ENCODE measurements at regions not wholly inside any gene's neighbourhood (a gene's known extent, or its start where the extent isn't known, plus 50 kb on each side); places are given as distances from the start of the nearest gene placed in this dataset.

GRCh38 chr6:105978974-105979373 is 107.2 kb upstream of the PRDM1 start:
- H3K9ac ChIP-seq (ENCODE audit: low read depth, low read length): no peak overlapping the region
- H3K27me3 ChIP-seq (ENCODE audit: control insufficient read depth, insufficient read depth, low read length): peaks cover 52% of the 10 kb centered on the region
- H3K9me3 ChIP-seq (ENCODE audit: control insufficient read depth, insufficient read depth, low read length): no peaks in the 10 kb centered on the region

GRCh38 chr6:105977934-105978504 is 108.1 kb upstream of the PRDM1 start:
- H3K27me3 ChIP-seq (ENCODE audit: control insufficient read depth, insufficient read depth, low read length): peaks cover 43% of the 10 kb centered on the region
- H3K9me3 ChIP-seq (ENCODE audit: control insufficient read depth, insufficient read depth, low read length): no peaks in the 10 kb centered on the region
- H3K36me3 ChIP-seq (ENCODE audit: control insufficient read depth, insufficient read depth, low read length): no peaks in the 10 kb centered on the region
- no peak overlapping the region for H3K4me3 ChIP-seq (ENCODE audit: low read depth, low read length)
- no peak overlapping the region for H3K9ac ChIP-seq (ENCODE audit: low read depth, low read length)
- H3K4me1 ChIP-seq (ENCODE audit: control insufficient read depth, insufficient read depth, low read length): no peaks in the 10 kb centered on the region

More at GRCh38 chr6:105978974-105979373, 107.2 kb upstream of the PRDM1 start:
- Histone ChIP-seq H3K36me3 (ENCODE audit: control insufficient read depth, insufficient read depth, low read length) (no peaks in the 10 kb centered on the region), H3K4me1 (ENCODE audit: control insufficient read depth, insufficient read depth, low read length) (no peaks in the 10 kb centered on the region), H3K4me3 (ENCODE audit: low read depth, low read length) (no peak overlapping the region)

- H3K36me3 ChIP-seq (ENCODE audit: control insufficient read depth, insufficient read depth, low read length): no peaks in the 10 kb centered on the region
- H3K9me3 ChIP-seq (ENCODE audit: control insufficient read depth, insufficient read depth, low read length): no peaks in the 10 kb centered on the region
- no peak overlapping the region for H3K4me3 ChIP-seq (ENCODE audit: low read depth, low read length)
- no peak overlapping the region for H3K9ac ChIP-seq (ENCODE audit: low read depth, low read length)
- H3K4me1 ChIP-seq (ENCODE audit: control insufficient read depth, insufficient read depth, low read length): no peaks in the 10 kb centered on the region
- H3K27me3 ChIP-seq (ENCODE audit: control insufficient read depth, insufficient read depth, low read length): peaks cover 15% of the 10 kb centered on the region
Measured at GRCh38 chr6:105974986-105975385, 111.2 kb upstream of the PRDM1 start.

- H3K9ac ChIP-seq (ENCODE audit: low read depth, low read length): no peak overlapping the region
- no peaks in the 10 kb centered on the region for H3K4me1 ChIP-seq (ENCODE audit: control insufficient read depth, insufficient read depth, low read length)
- H3K9me3 ChIP-seq (ENCODE audit: control insufficient read depth, insufficient read depth, low read length): no peaks in the 10 kb centered on the region
- no peaks in the 10 kb centered on the region for H3K27me3 ChIP-seq (ENCODE audit: control insufficient read depth, insufficient read depth, low read length)
- H3K4me3 ChIP-seq (ENCODE audit: low read depth, low read length): no peak overlapping the region
- no peaks in the 10 kb centered on the region for H3K36me3 ChIP-seq (ENCODE audit: control insufficient read depth, insufficient read depth, low read length)
Measured at GRCh38 chr6:105972440-105972839, 113.7 kb upstream of the PRDM1 start.

- Histone ChIP-seq H3K9me3 (ENCODE audit: control insufficient read depth, insufficient read depth, low read length) (no peaks in the 10 kb centered on the region), H3K4me1 (ENCODE audit: control insufficient read depth, insufficient read depth, low read length) (no peaks in the 10 kb centered on the region), H3K4me3 (ENCODE audit: low read depth, low read length) (no peak overlapping the region), H3K9ac (ENCODE audit: low read depth, low read length) (no peak overlapping the region), H3K36me3 (ENCODE audit: control insufficient read depth, insufficient read depth, low read length) (no peaks in the 10 kb centered on the region), H3K27me3 (ENCODE audit: control insufficient read depth, insufficient read depth, low read length) (no peaks in the 10 kb centered on the region)
Measured at GRCh38 chr6:105968603-105969333, 117.4 kb upstream of the PRDM1 start.

- no peaks in the 10 kb centered on the region for H3K36me3 ChIP-seq (ENCODE audit: control insufficient read depth, insufficient read depth, low read length)
- H3K9ac ChIP-seq (ENCODE audit: low read depth, low read length): no peak overlapping the region
Measured at GRCh38 chr6:105967917-105968602, 118.1 kb upstream of the PRDM1 start.

GRCh38 chr6:105966481-105966880 is 119.7 kb upstream of the PRDM1 start:
- H3K4me1 ChIP-seq (ENCODE audit: control insufficient read depth, insufficient read depth, low read length): no peaks in the 10 kb centered on the region
- no peak overlapping the region for H3K9ac ChIP-seq (ENCODE audit: low read depth, low read length)
- no peak overlapping the region for H3K4me3 ChIP-seq (ENCODE audit: low read depth, low read length)
- H3K9me3 ChIP-seq (ENCODE audit: control insufficient read depth, insufficient read depth, low read length): no peaks in the 10 kb centered on the region
- H3K36me3 ChIP-seq (ENCODE audit: control insufficient read depth, insufficient read depth, low read length): no peaks in the 10 kb centered on the region
- H3K27me3 ChIP-seq (ENCODE audit: control insufficient read depth, insufficient read depth, low read length): no peaks in the 10 kb centered on the region

More at GRCh38 chr6:105967917-105968602, 118.1 kb upstream of the PRDM1 start:
- Histone ChIP-seq H3K27me3 (ENCODE audit: control insufficient read depth, insufficient read depth, low read length) (no peaks in the 10 kb centered on the region), H3K4me1 (ENCODE audit: control insufficient read depth, insufficient read depth, low read length) (no peaks in the 10 kb centered on the region), H3K9me3 (ENCODE audit: control insufficient read depth, insufficient read depth, low read length) (no peaks in the 10 kb centered on the region), H3K4me3 (ENCODE audit: low read depth, low read length) (no peak overlapping the region)

GRCh38 chr6:105964979-105965760 is 121.0 kb upstream of the PRDM1 start:
- no peaks in the 10 kb centered on the region for H3K9me3 ChIP-seq (ENCODE audit: control insufficient read depth, insufficient read depth, low read length)
- no peaks in the 10 kb centered on the region for H3K27me3 ChIP-seq (ENCODE audit: control insufficient read depth, insufficient read depth, low read length)
- H3K4me3 ChIP-seq (ENCODE audit: low read depth, low read length): no peak overlapping the region
- no peak overlapping the region for H3K9ac ChIP-seq (ENCODE audit: low read depth, low read length)
- no peaks in the 10 kb centered on the region for H3K4me1 ChIP-seq (ENCODE audit: control insufficient read depth, insufficient read depth, low read length)
- H3K36me3 ChIP-seq (ENCODE audit: control insufficient read depth, insufficient read depth, low read length): no peaks in the 10 kb centered on the region

- H3K9ac ChIP-seq (ENCODE audit: low read depth, low read length): no peak overlapping the region
- H3K4me3 ChIP-seq (ENCODE audit: low read depth, low read length): no peak overlapping the region
Measured at GRCh38 chr6:105954148-105954547, 132.0 kb upstream of the PRDM1 start.

GRCh38 chr6:105952772-105953690 is 133.1 kb upstream of the PRDM1 start:
- Histone ChIP-seq H3K4me3 (ENCODE audit: low read depth, low read length) (no peak overlapping the region), H3K27me3 (ENCODE audit: control insufficient read depth, insufficient read depth, low read length) (no peaks in the 10 kb centered on the region), H3K4me1 (ENCODE audit: control insufficient read depth, insufficient read depth, low read length) (no peaks in the 10 kb centered on the region), H3K36me3 (ENCODE audit: control insufficient read depth, insufficient read depth, low read length) (no peaks in the 10 kb centered on the region), H3K9ac (ENCODE audit: low read depth, low read length) (no peak overlapping the region), H3K9me3 (ENCODE audit: control insufficient read depth, insufficient read depth, low read length) (no peaks in the 10 kb centered on the region)

More at GRCh38 chr6:105954148-105954547, 132.0 kb upstream of the PRDM1 start:
- Histone ChIP-seq H3K9me3 (ENCODE audit: control insufficient read depth, insufficient read depth, low read length) (no peaks in the 10 kb centered on the region), H3K4me1 (ENCODE audit: control insufficient read depth, insufficient read depth, low read length) (no peaks in the 10 kb centered on the region), H3K36me3 (ENCODE audit: control insufficient read depth, insufficient read depth, low read length) (no peaks in the 10 kb centered on the region), H3K27me3 (ENCODE audit: control insufficient read depth, insufficient read depth, low read length) (no peaks in the 10 kb centered on the region)

GRCh38 chr6:105952326-105952725 is 133.8 kb upstream of the PRDM1 start:
- no peaks in the 10 kb centered on the region for H3K27me3 ChIP-seq (ENCODE audit: control insufficient read depth, insufficient read depth, low read length)
- H3K9me3 ChIP-seq (ENCODE audit: control insufficient read depth, insufficient read depth, low read length): no peaks in the 10 kb centered on the region
- no peaks in the 10 kb centered on the region for H3K4me1 ChIP-seq (ENCODE audit: control insufficient read depth, insufficient read depth, low read length)
- H3K4me3 ChIP-seq (ENCODE audit: low read depth, low read length): no peak overlapping the region
- H3K36me3 ChIP-seq (ENCODE audit: control insufficient read depth, insufficient read depth, low read length): no peaks in the 10 kb centered on the region
- no peak overlapping the region for H3K9ac ChIP-seq (ENCODE audit: low read depth, low read length)

Measured in iPS-15b (cell line).